Loucy (cell line): ENCODE measurements at regions not wholly inside any gene's neighbourhood (a gene's known extent, or its start where the extent isn't known, plus 50 kb on each side); places are given as distances from the start of the nearest gene placed in this dataset.

ENCODE experiments used
- H2AFZ ChIP-seq: fragments of 200-600 bp; sonication (generic); 2 replicates; pipeline ENCODE4 v1.6.0; 2016; ENCODE audit warnings: antibody characterized with exemption, mild to moderate bottlenecking, low read length, moderate library complexity
- H3F3A ChIP-seq: fragments of 200-600 bp; 2 replicates; pipeline ENCODE4 v1.6.0; 2016; ENCODE audit warnings: antibody characterized with exemption, low read depth, mild to moderate bottlenecking
- H3K27me3 ChIP-seq: fragments of 200-600 bp; sonication (generic); 2 replicates; pipeline ENCODE4 v1.6.1; 2014; ENCODE audit warnings: low read length, mild to moderate bottlenecking; ENCODE audit not compliant: insufficient read depth, poor library complexity, severe bottlenecking
- H3K36me3 ChIP-seq: fragments of 200-600 bp; sonication (generic); 2 replicates; pipeline ENCODE4 v1.6.1; 2016; ENCODE audit warnings: low read length; ENCODE audit not compliant: insufficient read depth
- H3K4me1 ChIP-seq: fragments of 200-600 bp; sonication (generic); 2 replicates; pipeline ENCODE4 v1.5.1; 2014; ENCODE audit warnings: low read length, mild to moderate bottlenecking; ENCODE audit not compliant: insufficient read depth, poor library complexity, severe bottlenecking
- H3K4me2 ChIP-seq: fragments of 200-600 bp; sonication (generic); 2 replicates; pipeline ENCODE4 v1.6.0; 2014; ENCODE audit warnings: antibody characterized with exemption, low read length, low read depth, mild to moderate bottlenecking; ENCODE audit not compliant: poor library complexity, severe bottlenecking
- H3K4me3 ChIP-seq: fragments of 200-600 bp; sonication (generic); 2 replicates; pipeline ENCODE4 v1.5.1; 2014; ENCODE audit warnings: low read length, mild to moderate bottlenecking, mixed read lengths; ENCODE audit not compliant: poor library complexity, severe bottlenecking
- H3K79me2 ChIP-seq: fragments of 200-600 bp; sonication (generic); 2 replicates; pipeline ENCODE4 v1.6.1; 2014; ENCODE audit warnings: low read length; ENCODE audit not compliant: insufficient read depth
- H3K9ac ChIP-seq: fragments of 200-600 bp; sonication (generic); 2 replicates; pipeline ENCODE4 v1.6.0; 2014; ENCODE audit warnings: mild to moderate bottlenecking, low read depth, low read length, moderate library complexity; ENCODE audit not compliant: poor library complexity, severe bottlenecking
- H3K9me2 ChIP-seq: fragments of 200-600 bp; sonication (generic); replicated peaks from 2 replicates; pipeline ENCODE4 v1.6.1; 2016; ENCODE audit warnings: low read depth, low read length, mixed read lengths
- H3K9me3 ChIP-seq: fragments of 200-600 bp; sonication (generic); 2 replicates; pipeline ENCODE4 v1.6.1; 2014; ENCODE audit warnings: mild to moderate bottlenecking, antibody characterized with exemption, low read length, low read depth; ENCODE audit not compliant: insufficient read depth
- H4K20me1 ChIP-seq: fragments of 200-600 bp; sonication (generic); 2 replicates; pipeline ENCODE4 v1.6.0; 2014; ENCODE audit warnings: antibody characterized with exemption, low read length, mild to moderate bottlenecking; ENCODE audit not compliant: insufficient read depth, poor library complexity, severe bottlenecking
- EZH2phosphoT487 ChIP-seq: fragments of 200-600 bp; IDR thresholded peaks from 2 replicates; pipeline ENCODE4 v1.6.1; 2018; ENCODE audit warnings: antibody characterized with exemption, mild to moderate bottlenecking, moderate library complexity, borderline replicate concordance
- TF ChIP-seq, protein P1 (sequence below): fragments of 200-600 bp; sonication (generic); conservative IDR thresholded peaks from 2 replicates; pipeline ENCODE4 v1.5.1; 2014; ENCODE audit warnings: mild to moderate bottlenecking, antibody characterized with exemption, low read length

DNA sequence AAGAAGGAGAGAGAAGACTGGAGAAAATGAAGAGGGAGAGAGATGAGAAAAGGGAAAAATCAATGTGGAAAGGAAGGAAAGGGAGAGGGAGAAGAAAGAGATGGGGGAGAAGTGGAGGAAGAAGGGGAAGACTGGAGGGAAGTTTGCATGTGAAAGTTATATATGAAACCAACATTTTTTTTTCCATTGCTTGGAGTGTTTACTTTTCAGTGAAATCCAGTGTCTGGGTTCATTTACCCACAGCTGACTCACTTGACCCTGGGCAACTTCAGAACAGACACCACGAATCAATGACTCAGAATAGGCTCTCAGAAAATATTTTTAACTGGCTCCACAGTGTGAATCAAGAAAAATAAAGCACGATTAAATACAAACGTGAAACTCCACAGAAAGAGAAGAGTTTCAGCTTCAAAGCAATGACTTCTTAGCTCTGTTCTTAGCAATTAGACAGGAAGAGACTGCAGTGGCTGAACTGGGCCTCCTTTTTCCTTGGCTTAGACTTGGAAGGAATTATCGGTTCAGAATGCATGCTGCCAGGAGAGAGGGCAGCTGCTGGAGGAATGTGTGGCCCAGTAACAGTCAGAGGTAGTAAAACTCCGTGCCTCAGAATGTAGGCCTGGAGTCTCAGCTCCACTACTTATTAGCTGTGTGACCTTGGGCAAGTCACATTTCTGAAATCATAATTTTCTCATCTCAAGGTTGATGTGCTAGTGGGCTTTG lies 237.5 kb downstream of the MIAT start:
- no peaks in the 10 kb centered on the region for H3F3A ChIP-seq
- H3K27me3 ChIP-seq: no peaks in the 10 kb centered on the region
- no peaks in the 10 kb centered on the region for H3K9me3 ChIP-seq
- H3K9me2 ChIP-seq: no peaks in the 10 kb centered on the region
- H3K9ac ChIP-seq: no peak overlapping the region
- H3K36me3 ChIP-seq: no peaks in the 10 kb centered on the region
- no peak overlapping the region for H2AFZ ChIP-seq
- H4K20me1 ChIP-seq: no peaks in the 10 kb centered on the region
- TF ChIP-seq, protein P1, sequence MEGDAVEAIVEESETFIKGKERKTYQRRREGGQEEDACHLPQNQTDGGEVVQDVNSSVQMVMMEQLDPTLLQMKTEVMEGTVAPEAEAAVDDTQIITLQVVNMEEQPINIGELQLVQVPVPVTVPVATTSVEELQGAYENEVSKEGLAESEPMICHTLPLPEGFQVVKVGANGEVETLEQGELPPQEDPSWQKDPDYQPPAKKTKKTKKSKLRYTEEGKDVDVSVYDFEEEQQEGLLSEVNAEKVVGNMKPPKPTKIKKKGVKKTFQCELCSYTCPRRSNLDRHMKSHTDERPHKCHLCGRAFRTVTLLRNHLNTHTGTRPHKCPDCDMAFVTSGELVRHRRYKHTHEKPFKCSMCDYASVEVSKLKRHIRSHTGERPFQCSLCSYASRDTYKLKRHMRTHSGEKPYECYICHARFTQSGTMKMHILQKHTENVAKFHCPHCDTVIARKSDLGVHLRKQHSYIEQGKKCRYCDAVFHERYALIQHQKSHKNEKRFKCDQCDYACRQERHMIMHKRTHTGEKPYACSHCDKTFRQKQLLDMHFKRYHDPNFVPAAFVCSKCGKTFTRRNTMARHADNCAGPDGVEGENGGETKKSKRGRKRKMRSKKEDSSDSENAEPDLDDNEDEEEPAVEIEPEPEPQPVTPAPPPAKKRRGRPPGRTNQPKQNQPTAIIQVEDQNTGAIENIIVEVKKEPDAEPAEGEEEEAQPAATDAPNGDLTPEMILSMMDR: no peak
- TF ChIP-seq EZH2phosphoT487: no peak
- H3K79me2 ChIP-seq: no peaks in the 10 kb centered on the region
- no peak overlapping the region for H3K4me2 ChIP-seq
- no peaks in the 10 kb centered on the region for H3K4me1 ChIP-seq
- no peak overlapping the region for H3K4me3 ChIP-seq

DNA sequence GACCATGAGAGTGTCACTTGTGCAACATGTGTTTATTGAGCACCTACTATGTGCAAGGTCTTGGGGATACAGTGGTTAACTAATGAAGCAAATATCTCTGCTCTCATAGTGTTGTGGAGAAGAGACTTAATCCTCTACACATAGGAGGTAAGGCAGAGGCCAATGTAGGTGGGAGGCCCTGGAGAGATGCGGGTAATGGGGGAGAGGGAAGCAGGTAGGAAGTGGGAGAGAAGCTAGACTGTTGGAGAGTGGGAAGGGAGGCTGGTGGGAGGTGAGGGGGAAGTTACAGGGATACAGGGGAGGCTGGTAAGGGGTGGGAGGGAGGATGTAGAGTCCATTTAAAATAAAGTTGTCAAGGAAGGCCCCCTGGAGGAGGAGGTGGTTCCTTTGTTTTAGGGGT lies 240.0 kb downstream of the MIAT start:
- no peaks in the 10 kb centered on the region for H3K9me3 ChIP-seq
- no peak overlapping the region for H2AFZ ChIP-seq
- no peaks in the 10 kb centered on the region for H4K20me1 ChIP-seq
- no peaks in the 10 kb centered on the region for H3K79me2 ChIP-seq
- no peaks in the 10 kb centered on the region for H3F3A ChIP-seq
- H3K9me2 ChIP-seq: no peaks in the 10 kb centered on the region
- no peak overlapping the region for H3K9ac ChIP-seq
- no peak for TF ChIP-seq EZH2phosphoT487
- TF ChIP-seq, protein P1: no peak
- no peaks in the 10 kb centered on the region for H3K4me1 ChIP-seq
- no peaks in the 10 kb centered on the region for H3K36me3 ChIP-seq
- no peak overlapping the region for H3K4me3 ChIP-seq
- H3K4me2 ChIP-seq: no peak overlapping the region
- H3K27me3 ChIP-seq: no peaks in the 10 kb centered on the region

DNA sequence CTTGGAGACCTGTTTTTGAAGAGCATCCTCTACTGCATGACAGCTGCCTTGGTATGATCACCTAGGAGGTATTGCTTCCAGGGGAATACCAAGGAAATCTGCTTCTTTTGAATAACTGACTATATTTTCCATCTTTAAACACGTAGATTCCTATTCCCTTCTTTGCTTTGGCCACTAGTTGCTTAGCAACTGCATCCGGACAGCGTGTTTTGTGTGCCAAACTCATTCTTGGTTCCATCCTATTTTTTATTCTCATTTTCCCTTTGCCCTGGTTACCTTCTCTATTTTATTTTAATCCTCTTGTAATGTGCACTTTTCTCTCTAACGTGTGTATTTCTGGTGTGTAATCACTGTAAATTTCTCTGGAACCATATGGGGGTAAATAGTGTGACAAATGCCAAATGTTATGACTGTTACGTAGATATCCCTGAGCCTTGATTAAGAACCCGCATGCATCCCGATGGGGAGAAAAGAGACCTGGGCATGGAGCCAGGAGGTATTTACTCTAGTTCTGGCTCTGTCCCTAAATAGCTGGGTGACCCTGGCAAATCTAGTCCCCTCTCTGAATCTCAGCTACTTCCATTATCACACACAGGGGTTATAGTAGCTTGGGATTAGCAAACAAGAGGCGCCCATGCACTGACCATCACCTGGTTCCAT lies 241.7 kb downstream of the MIAT start:
- H3K27me3 ChIP-seq: no peaks in the 10 kb centered on the region
- H2AFZ ChIP-seq: no peak overlapping the region
- H3K79me2 ChIP-seq: no peaks in the 10 kb centered on the region
- no peaks in the 10 kb centered on the region for H3K9me2 ChIP-seq
- no peaks in the 10 kb centered on the region for H3F3A ChIP-seq
- H3K4me3 ChIP-seq: no peak overlapping the region
- no peak overlapping the region for H3K4me2 ChIP-seq
- H3K9ac ChIP-seq: no peak overlapping the region
- no peaks in the 10 kb centered on the region for H3K36me3 ChIP-seq
- no peak for TF ChIP-seq EZH2phosphoT487
- TF ChIP-seq, protein P1: no peak
- no peaks in the 10 kb centered on the region for H3K9me3 ChIP-seq
- H3K4me1 ChIP-seq: no peaks in the 10 kb centered on the region
- no peaks in the 10 kb centered on the region for H4K20me1 ChIP-seq
